LHCN-M2 (cell line): ENCODE measurements at regions not wholly inside any gene's neighbourhood (a gene's known extent, or its start where the extent isn't known, plus 50 kb on each side); places are given as distances from the start of the nearest gene placed in this dataset.

Experiments
- DNase-seq: peaks from one replicate; pipeline ENCODE4 v3.0.0-alpha.2; 2012; ENCODE audit warnings: low read depth

DNA sequence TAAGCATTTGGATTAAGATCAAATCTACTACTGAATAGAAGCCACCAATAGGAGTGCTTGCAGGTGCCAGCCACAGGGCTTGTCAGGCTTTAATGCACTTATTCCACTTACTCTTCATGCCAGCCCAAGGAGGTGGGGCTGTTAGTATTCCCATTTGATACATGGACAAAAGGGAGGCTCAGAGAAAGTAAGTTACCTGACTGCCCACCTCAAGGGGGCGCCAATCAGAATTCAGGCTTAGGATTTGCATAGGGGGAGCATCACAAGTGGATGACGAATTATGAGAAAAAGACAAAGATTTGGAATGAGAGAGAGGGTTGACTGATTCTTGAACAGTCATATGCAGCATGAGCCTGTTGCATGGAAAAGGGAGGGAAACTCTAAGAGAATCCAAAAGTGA lies 188.4 kb upstream of the TSHZ2 start:
- no peak for DNase-seq

DNA sequence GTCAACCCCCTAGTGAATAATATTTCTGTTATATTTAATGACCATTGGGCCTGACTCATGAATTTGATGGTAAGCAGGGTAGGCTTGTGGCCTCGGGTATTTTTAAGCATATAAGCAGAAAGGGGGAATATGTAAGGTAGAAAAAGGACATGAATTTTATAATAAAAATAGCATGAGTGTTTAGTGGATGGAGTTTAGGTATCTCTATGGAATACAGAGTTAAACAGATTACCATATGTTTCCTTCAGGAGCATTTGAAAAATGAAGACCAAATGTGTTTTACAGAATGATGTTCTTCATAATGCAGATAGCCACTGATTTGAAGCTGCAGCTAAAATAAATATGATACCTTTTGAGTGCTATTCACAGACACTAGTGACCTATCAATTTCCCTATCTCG lies 191.7 kb upstream of the TSHZ2 start:
- no peak for DNase-seq

DNA sequence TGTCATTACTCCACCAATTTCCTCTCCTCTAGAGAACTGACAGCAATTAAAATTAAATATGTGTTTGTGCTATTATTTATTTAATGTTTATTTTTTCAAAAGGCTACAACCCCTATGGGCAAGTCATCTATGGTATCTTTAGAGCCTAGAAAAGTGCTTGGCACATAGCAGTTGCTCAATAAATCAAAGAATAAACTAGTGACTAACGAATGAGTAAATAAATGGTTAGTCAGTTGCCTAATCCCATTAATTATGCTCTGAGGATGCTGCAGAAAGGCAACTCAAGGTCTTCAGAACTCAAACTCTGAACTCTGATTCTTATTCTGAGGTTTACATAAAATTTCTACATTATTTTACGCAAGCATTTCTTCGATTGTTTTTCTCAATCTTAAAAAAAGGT lies 193.0 kb upstream of the TSHZ2 start:
- no peak for DNase-seq

DNA sequence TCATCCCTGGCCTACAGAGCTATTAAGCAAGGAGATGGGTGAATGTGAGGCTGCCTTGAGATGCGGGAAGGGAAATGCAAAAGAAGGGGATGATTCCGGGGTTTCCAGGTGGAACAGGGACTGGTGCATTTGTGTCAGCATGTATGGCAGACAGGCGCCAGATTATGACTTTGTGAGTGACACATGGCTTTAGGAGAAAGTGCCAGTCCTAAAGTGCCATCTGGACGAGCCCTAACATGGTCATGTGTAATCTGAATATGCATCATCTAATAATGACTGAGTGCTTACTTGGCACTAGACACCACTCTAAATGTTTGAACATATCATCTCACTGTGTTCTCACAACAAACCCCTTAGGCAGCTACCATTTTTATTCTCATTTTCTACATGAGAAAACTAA lies 195.0 kb upstream of the TSHZ2 start:
- no peak for DNase-seq

DNA sequence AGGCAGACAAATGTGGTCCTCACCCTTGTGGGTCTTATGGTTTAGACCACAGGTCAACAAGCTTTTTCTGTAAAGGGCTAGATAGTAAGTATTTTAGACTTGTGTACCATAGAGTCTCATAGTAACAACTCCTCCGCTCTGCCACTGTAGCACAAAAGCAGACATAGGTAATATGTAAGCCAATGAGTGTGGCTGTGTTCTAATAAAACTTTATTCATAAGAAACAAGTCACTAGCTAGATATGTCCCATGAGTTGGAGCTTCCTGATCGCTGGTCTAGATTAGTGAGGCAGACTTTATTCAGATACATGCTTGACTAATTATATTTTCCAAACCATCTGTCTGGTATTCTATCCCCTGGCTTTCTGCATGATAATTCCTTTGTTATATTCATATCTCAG lies 196.4 kb upstream of the TSHZ2 start:
- DNase-seq = no peak

GRCh38 chr20:52768694-52769093 lies 203.5 kb upstream of the TSHZ2 start:
- no peak for DNase-seq

GRCh38 chr20:52766645-52767435 lies 205.3 kb upstream of the TSHZ2 start:
- DNase-seq = no peak

- no peak for DNase-seq
Observed at GRCh38 chr20:52763321-52763853, 208.8 kb upstream of the TSHZ2 start.

DNA sequence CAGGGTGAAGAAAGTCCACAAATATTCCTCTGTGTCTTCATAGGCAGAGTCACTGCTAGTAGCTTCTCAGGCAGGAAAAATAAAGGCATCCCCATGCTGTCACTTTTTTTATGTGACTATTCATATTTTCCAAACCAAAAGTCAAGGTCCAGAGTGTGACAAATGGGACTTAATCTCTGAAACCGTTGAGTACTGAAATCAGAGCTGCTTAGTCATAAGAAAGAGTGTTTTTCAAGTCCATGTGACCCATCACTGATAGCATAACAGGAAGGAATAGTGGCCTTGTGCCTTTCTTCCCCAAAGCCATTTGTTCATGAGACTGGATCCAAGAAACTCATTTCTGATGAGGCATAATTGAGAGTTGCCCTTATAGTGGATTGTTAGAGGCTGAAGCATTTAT lies 210.3 kb upstream of the TSHZ2 start:
- no peak for DNase-seq

GRCh38 chr20:52760791-52761190 lies 211.4 kb upstream of the TSHZ2 start:
- DNase-seq = no peak

DNA sequence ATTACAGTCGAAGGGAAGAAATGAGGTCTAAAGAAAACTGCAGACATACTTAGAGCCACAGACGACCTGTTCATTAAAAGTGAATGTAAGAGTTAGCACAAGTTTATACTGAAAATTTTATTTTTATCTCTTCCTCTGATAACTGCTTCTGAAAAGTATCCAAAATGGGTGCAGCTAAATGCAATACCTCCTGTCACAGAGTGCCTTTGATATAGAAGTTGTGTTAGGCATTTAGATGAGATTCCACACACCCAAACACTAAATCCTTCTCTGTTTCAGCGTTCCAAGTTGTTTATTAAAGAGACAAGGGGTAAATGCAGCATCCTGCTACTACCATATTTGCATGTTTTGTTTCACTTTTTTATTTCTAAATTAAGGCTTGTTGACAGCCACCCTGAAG lies 214.7 kb upstream of the TSHZ2 start:
- DNase-seq = no peak

DNA sequence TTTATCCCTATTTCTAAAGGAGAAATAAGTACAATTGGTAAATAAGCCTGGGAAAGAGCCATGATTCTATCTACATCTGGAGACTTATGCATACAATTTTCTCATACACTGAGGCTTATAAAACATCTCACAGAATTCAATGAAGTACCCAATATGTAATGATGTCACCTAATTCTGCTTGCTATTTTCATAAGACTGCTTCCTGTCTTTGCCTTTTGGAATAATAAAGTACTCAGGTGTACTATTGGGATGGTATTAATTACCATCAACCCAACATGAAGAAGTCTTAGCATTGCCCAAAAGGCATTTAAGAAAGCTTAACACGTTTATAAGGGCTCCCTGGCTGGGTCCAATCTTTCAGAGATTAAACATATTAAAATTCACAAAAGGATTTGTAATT lies 216.4 kb upstream of the TSHZ2 start:
- DNase-seq = no peak

DNA sequence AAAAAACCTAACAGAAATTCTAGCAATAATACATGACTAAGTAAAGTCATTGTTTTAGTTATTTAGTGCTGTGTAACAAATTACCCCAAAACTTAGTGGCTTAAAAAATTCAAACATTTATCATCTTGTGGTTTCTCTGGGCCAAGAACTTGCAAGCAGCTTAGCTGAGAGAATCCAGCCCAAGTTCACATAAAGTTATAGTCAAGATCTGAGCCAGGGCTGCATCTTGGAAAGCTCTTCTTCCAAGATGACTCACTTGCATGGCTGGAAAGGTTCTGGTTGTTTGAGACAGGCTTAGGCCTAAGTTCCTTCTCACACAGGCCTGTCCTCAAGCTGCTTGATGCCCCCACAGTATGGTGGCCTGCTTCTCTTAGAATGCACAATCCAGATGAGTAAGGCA lies 217.8 kb upstream of the TSHZ2 start:
- DNase-seq = no peak

DNA sequence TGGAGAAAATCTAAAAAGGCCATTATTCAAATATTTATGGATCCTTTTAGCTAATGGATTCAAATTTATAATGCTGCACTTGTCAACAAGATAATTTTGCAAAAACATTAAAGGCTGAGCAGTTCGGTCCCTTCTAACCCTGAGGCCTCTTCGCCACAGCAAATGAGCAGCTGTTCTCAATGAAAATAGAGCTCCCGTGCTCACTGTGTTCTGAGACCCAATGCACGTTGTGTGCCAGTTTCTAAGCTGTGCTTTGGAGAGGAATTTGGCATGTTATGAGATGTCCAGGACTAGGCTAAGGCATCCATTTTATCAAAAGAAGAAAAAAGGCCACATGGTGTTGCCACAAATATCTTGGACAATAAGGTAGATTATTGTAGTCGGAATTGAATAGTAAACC lies 220.1 kb upstream of the TSHZ2 start:
- no peak for DNase-seq

DNA sequence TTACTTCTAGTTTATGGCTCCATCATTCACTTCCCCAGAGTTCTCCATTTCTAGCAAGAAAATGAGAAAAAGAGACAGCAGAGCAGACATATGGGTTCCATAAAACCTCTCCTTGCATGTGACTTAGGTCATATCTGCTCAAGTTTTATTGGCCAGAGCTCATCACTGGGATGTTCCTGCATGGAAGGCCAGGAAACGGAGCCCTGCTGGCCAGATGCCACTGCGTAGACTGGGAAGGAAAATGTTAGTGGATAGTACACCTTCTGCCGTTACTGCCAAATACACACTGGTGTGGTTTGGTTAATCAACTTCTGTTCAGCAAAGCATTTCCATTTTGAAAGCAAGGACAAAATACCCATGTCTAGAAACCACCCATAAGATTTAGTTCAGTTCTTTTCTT lies 220.6 kb upstream of the TSHZ2 start:
- DNase-seq = no peak

GRCh38 chr20:52749938-52750337 lies 222.2 kb upstream of the TSHZ2 start:
- DNase-seq = no peak

- no peak for DNase-seq
Observed at GRCh38 chr20:52748990-52749389, 223.2 kb upstream of the TSHZ2 start.

DNA sequence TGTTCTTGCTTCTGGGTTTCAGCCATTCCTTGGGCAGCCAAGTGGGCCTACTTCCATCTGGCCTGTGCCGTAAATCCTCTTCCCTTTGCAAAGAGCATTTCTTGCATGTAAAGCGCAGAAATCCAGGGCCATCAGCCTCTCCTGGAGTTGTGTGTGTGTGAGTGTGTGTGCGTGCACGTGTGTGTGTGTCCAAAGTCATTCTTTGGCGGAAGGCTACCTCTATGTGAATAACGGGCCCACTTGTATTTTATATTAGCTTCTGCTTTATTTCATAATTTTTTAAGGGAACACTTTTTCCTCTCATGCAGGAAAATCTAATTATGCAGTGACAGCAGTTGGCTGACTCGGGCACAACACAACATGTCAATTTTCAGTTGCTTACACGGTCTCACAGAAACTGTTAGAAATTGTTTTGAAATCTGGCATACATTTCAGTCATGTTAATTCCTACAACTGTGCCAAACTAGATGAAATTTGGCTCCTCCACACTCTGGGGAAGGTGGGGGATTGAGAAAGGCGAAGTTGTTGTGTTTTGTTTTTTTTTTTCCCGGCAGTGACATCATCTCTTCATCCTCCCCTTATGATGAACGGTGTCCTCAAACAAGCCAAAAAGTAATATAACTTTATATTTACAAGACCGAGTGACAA lies 223.7 kb upstream of the TSHZ2 start:
- DNase-seq = no peak

DNA sequence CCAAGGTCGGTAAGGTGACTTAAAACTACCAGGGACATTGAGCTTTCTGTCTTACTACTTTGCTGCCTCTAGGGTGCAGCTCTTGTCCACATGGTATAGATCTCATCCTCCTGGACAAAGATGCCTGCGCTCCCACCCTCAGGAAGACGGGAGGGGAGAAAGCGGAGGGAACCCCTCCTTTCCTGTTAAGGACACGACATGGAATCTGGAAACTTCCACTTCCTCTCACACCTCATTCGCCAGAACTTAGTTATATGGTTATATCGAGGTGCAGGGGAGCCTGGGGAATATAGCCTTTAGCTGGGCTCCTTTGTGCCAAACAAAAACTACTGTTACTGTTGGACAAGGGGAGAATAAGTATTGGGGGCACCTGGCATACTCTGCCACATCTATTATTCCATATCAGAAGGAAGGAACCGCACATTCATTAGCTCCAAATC lies 224.3 kb upstream of the TSHZ2 start:
- DNase-seq = no peak

DNA sequence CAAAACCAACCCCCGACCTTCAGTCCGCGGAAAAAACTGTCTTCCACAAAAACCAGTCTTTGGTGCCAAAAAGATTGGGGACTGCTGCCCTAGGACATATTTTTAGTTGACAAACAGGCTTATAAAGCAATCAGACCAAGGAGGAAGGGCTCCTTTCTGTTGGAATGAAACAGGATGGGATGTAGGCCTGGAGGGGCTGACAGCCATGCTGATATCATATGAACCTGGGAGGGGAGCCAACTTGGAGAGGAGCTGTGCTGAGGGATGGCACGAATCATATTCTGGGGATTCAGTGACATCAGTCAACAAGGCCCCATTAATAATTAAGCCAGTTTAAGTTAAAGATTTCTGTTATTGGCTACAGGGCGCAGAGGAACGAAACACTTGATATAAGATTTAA lies 225.4 kb upstream of the TSHZ2 start:
- no peak for DNase-seq

DNA sequence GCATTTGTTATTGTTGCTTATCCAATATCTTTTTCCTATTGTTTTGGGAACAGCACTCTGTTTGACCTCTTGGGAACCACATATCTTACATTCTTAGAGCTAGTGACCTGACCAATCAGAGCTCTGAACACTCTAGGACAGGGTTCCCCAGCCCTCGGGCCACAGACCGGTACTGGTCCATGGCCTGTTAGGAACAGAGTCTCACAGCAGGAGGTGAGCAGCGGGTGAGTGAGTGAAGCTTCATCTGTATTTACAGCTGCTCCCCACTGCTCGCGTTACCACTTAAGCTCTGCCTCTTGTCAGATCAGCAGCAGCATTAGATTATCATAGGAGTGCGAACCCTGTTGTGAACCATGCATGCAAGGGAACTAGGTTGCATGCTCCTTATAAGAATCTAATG lies 226.0 kb upstream of the TSHZ2 start:
- peak; percentile 50 for DNase-seq

DNA sequence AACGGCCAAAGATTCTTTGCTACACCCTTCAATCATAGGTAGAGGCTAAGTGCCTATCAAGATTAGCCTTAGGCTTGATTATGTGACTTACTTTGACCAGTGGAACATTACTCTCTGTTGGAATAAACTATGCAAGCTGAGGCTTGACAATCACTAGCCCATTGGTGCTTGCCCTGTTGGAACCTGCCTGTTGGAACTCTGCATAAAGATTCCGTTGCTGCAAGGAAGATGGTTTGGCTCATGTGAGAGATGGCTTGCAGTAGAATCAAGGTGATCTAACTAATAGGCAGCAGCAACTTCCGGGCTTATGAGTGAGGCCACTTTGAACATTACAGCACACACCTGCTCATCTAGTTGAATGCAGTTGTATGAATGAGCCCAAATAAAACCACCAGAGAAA lies 227.7 kb upstream of the TSHZ2 start:
- no peak for DNase-seq

- DNase-seq = no peak
Observed at GRCh38 chr20:52738081-52738480, 234.1 kb upstream of the TSHZ2 start.
